ENCODE measurements at regions not wholly inside any gene's neighbourhood (a gene's known extent, or its start where the extent isn't known, plus 50 kb on each side); places are given as distances from the start of the nearest gene placed in this dataset.

DNA sequence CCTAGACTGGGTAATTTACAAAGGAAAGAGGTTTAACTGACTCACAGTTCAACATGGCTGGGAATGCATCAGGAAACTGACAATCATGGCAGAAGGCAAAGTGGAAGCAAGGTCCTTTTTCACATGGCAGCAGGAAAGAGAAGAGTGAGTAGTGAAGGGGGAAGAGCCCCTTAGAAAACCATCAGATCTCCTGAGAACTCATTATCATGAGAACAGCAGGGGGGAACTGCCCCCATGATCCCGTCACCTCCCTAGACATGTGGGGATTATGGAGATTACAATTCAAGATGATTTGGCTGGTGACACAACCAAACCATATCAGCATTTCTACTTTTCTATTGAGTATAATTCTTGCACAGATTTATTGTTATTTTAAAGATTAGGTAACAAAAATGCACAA lies 822.1 kb upstream of the FLRT2 start:
- intact Hi-C loops (cut with DNase I), result no loop called here
- TF ChIP-seq, protein P1, sequence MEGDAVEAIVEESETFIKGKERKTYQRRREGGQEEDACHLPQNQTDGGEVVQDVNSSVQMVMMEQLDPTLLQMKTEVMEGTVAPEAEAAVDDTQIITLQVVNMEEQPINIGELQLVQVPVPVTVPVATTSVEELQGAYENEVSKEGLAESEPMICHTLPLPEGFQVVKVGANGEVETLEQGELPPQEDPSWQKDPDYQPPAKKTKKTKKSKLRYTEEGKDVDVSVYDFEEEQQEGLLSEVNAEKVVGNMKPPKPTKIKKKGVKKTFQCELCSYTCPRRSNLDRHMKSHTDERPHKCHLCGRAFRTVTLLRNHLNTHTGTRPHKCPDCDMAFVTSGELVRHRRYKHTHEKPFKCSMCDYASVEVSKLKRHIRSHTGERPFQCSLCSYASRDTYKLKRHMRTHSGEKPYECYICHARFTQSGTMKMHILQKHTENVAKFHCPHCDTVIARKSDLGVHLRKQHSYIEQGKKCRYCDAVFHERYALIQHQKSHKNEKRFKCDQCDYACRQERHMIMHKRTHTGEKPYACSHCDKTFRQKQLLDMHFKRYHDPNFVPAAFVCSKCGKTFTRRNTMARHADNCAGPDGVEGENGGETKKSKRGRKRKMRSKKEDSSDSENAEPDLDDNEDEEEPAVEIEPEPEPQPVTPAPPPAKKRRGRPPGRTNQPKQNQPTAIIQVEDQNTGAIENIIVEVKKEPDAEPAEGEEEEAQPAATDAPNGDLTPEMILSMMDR (IDR thresholded peaks at IDR 0.05), result no peak
- TF ChIP-seq POLR2AphosphoS5 (IDR thresholded peaks at IDR 0.05) (no peak), EP300 (IDR thresholded peaks at IDR 0.05) (no peak), POLR2A (IDR thresholded peaks at IDR 0.05) (no peak)
- H3K27ac ChIP-seq, result no peak overlapping the region
- no peaks in the 10 kb centered on the region for H3K27me3 ChIP-seq
- H3K36me3 ChIP-seq, result no peaks in the 10 kb centered on the region
- H3K4me3 ChIP-seq, result no peak overlapping the region
- DNase-seq, result no peak
- WGBS, 2 donors, result 89 to 92% methylated on average over 1 of the region's 1 CpG
- no peaks in the 10 kb centered on the region for H3K9me3 ChIP-seq
- no peaks in the 10 kb centered on the region for H3K4me1 ChIP-seq

DNA sequence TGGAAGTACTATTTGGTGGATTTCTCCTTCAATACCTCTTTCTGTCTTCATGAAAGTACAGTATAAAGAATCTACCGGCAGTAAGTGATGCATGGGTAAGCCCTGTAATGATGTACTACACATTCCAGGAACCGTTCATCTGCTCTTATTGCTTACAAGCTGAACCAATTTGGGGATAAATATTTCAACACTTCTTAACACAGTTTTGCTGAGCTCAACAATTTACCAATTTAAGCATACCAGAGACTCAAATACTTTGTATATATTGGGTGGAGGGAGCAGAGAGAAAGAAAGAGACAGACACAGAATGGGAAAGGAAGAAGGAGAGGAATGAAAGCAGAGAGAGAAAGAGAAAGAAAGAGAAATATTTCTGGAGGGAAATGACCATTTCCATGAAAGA lies 821.1 kb upstream of the FLRT2 start:
- WGBS, 2 donors, result 63 to 69% methylated on average over 2 of the region's 2 CpGs
- Histone ChIP-seq H3K4me3 (no peak overlapping the region), H3K4me1 (no peaks in the 10 kb centered on the region), H3K36me3 (no peaks in the 10 kb centered on the region), H3K27me3 (no peaks in the 10 kb centered on the region), H3K9me3 (no peaks in the 10 kb centered on the region), H3K27ac (no peak overlapping the region)
- no peak for TF ChIP-seq EP300 (IDR thresholded peaks at IDR 0.05)
- TF ChIP-seq, protein P1 (IDR thresholded peaks at IDR 0.05), result no peak
- no peak for TF ChIP-seq POLR2AphosphoS5 (IDR thresholded peaks at IDR 0.05)
- no peak for TF ChIP-seq POLR2A (IDR thresholded peaks at IDR 0.05)
- intact Hi-C loops (cut with DNase I), result no loop called here
- no peak for DNase-seq

DNA sequence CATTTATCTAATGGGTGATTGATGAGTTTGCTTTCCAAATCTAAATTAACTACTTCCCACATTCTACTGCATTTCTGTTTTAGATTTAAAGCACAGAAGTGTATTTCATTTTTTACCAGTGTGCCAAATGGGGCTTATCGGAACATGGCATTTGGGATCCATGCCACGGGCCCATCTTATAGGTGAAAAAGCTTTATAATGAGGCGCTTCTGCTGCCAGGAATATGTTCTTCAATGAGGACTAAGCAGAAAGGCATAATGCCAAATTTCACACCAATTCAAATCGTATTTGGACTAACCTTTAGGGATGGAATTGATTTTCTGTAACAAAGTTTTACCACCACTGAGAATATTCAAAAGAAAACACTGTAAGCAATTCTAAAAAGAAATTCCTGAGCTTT lies 803.5 kb upstream of the FLRT2 start:
- no peak for TF ChIP-seq POLR2A (IDR thresholded peaks at IDR 0.05)
- TF ChIP-seq, protein P1 (IDR thresholded peaks at IDR 0.05), result no peak
- no peaks in the 10 kb centered on the region for H3K27me3 ChIP-seq
- 74 to 86% methylated on average over 4 of the region's 4 CpGs for WGBS, 2 donors
- no peak overlapping the region for H3K4me3 ChIP-seq
- intact Hi-C loops (cut with DNase I), result no loop called here
- no peak overlapping the region for H3K27ac ChIP-seq
- no peak for DNase-seq
- H3K36me3 ChIP-seq, result no peaks in the 10 kb centered on the region
- H3K4me1 ChIP-seq, result peaks cover 0 to 4% (median 0%) of the 10 kb centered on the region in 4 donors
- peaks cover 0 to 2% (median under 1%) of the 10 kb centered on the region in 4 donors for H3K9me3 ChIP-seq

DNA sequence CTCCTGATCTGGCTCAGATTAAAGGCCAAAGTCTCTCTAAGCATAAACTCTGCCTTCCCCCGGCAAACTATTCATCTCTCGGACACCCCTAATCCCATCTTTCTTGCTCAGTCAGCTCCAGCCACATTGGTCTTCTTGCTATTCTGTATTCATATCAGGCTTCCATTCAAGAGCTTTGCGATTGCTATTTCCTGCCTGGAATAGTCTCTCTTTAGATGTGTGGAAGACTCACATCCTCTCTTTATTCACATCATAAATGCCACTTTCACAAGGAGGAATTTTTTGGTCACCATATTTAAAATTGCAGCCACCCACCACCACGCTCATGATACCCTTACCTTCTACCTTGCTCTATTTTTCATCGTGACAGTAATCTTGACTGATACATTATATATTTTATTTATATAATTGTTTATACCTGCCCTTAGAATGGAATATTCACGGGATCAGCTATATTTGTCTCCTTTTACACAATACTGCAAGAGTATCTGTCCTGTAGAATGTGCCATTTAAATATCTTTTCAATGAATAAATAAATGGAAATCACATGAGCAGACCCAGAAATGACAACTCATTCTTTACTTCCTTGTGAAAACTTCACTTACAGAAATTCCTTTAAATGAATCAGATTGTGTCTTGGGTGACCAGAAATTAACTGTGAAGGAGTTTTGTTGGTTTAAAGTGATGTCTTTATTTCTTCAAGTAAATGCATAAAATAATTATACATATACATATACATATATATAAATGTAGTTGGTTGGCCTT lies 780.6 kb upstream of the FLRT2 start:
- Histone ChIP-seq H3K4me1 (no peaks in the 10 kb centered on the region), H3K36me3 (no peaks in the 10 kb centered on the region), H3K4me3 (no peak overlapping the region), H3K27me3 (no peaks in the 10 kb centered on the region), H3K9me3 (no peaks in the 10 kb centered on the region), H3K27ac (no peak overlapping the region)
- no peak for DNase-seq
- intact Hi-C loops (cut with DNase I), result no loop called here
- no peak for TF ChIP-seq EP300 (IDR thresholded peaks at IDR 0.05)
- TF ChIP-seq POLR2A (IDR thresholded peaks at IDR 0.05), result no peak
- TF ChIP-seq, protein P1 (IDR thresholded peaks at IDR 0.05), result no peak
- TF ChIP-seq POLR2AphosphoS5 (IDR thresholded peaks at IDR 0.05), result no peak
- 80 to 90% methylated on average over 6 of the region's 6 CpGs for WGBS, 2 donors

DNA sequence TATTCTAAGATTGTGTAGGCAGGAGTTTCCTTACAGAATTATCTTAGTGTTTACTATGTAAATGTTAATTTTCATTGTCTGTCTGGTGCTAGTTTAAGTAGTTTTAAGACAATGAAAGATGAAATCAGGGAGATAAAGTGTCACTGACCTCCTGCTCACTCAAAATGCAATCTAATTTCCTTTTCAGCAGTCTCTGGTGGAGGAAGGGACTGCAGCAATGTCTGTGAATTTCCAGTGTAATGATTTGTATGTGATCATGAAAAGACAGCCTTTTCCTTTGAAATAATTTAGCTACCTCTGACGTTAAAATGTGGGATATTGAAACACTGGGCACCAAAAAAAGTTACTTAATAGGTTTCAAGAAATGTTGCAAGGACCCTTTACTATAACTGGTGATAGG lies 779.7 kb upstream of the FLRT2 start:
- H3K4me3 ChIP-seq, result no peak overlapping the region
- H3K36me3 ChIP-seq, result no peaks in the 10 kb centered on the region
- 18 to 34% methylated on average over 1 of the region's 1 CpG for WGBS, 2 donors
- intact Hi-C loops (cut with DNase I), result no loop called here
- no peak for DNase-seq
- H3K9me3 ChIP-seq, result no peaks in the 10 kb centered on the region
- TF ChIP-seq, protein P1 (IDR thresholded peaks at IDR 0.05), result no peak
- TF ChIP-seq EP300 (IDR thresholded peaks at IDR 0.05) (no peak), POLR2A (IDR thresholded peaks at IDR 0.05) (no peak), POLR2AphosphoS5 (IDR thresholded peaks at IDR 0.05) (no peak)
- no peak overlapping the region for H3K27ac ChIP-seq
- no peaks in the 10 kb centered on the region for H3K4me1 ChIP-seq
- H3K27me3 ChIP-seq, result no peaks in the 10 kb centered on the region

Measured in sigmoid colon (tissue), 6 donors.